Activated T-cell treated with anti-CD3 and anti-CD28 coated beads for 48 hours (primary cell): ENCODE measurements at regions not wholly inside any gene's neighbourhood (a gene's known extent, or its start where the extent isn't known, plus 50 kb on each side); places are given as distances from the start of the nearest gene placed in this dataset.
"Not testable (repeated sequence)": the region's sequence is repeated elsewhere in the genome, so short reads cannot be mapped to it uniquely, and the experiment has no call there.

Experiments
- DNase-seq: peaks from one replicate; pipeline ENCODE4 v3.0.0-alpha.2; 2020; ENCODE audit warnings: low read depth

DNA sequence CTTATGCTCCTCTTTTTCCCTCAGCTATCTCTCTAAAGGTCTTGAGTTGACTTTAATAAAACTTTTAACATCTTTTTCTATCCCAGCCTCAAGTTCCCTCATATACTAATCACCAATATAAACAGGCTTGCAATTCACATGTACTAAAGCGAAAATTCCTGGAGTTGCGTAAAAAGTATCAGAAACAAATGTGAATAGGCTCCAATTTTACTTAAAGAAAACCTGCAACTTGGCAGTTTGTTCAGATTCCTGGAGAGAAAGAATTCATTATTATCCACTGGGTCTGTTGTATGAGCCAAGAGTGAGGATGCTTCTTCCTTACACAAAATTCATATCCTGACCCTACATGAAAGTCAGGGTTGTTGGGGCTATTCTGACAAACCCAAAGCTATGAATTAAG lies 384.2 kb downstream of the DTWD2 start:
- DNase-seq: no peak

- DNase-seq: no peak
These were observed 385.1 kb downstream of the DTWD2 start for GRCh38 chr5:118603278-118603677.

- DNase-seq: no peak
These were observed 390.0 kb downstream of the DTWD2 start for GRCh38 chr5:118598311-118598710.

DNA sequence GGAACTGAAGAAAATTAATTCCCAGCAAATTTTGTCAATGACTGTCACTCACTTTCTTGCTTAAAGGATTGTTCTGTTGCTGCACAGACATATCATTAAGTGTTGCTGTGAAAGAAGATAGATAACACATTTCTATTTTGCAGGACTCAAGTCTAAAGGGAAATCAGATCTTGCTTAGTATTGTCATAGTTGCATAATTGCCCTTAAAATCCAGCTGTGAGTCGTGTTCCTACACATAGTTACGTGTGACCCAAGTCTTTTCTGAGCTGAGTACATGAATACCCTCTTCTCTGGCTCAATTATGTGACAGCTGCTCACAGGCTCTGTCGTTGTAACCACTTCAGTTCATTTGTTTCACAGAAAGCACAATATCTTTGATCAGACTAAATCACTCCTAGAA lies 390.8 kb downstream of the DTWD2 start:
- DNase-seq: no peak

- DNase-seq: no peak
These were observed 392.1 kb downstream of the DTWD2 start for GRCh38 chr5:118596255-118596654.

DNA sequence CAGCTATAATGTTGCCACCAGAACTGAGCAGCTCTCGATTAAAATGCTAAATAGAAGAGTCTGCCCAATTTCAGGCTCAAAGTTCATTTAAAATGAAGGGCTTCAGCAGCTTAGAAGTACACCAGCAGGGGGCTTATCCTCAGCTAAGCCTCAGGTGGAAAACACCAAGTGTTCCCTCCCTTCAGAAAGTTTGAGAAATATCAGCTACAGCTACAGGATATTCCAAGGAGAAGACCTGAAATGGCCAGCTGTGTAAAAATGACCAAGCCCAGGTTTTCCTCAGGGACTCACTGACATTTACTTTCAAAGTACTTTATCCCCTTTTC lies 395.4 kb downstream of the DTWD2 start:
- DNase-seq: no peak

GRCh38 chr5:118592229-118593002 lies 395.9 kb downstream of the DTWD2 start:
- DNase-seq: no peak

DNA sequence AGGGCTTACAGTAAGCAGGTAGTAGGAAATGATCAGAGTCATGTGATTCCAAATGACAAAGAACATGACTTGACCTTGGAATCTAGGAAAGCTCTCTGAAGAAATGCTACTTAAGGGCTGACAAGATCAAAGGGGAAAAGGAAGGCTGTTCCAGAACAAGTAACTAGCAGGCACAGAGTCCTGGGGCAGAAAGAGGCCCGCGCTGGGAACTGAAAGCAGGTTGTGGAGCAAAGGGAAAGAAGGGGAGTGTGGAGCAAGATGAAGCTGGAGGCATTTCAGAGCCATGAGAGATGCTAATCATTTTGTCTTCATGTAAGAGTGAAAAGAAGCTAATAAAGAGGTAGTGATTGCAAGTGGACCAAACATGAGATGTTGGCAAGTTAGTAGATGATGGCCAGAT lies 397.5 kb downstream of the DTWD2 start:
- DNase-seq: no peak

DNA sequence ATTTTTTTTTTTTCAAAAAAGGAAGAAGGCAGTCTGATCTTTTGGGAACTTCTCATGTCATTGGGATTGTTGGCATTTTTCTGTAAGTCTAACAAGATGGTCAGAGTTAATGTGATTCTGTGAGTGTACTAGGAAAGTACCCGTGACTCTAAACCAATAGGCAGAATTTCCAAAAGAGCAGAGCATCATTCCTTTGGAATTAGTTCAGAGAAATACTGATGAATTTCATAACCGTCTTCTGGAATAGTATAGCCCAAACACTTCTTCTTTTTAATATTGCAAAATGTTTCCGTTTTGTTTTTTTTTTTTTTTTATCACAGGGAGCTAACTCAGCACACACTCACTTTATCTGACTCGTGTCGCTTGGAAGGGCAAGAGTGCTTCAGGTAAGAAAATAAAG lies 407.4 kb downstream of the DTWD2 start:
- no peak for DNase-seq

- no peak for DNase-seq
These were observed 410.3 kb downstream of the DTWD2 start for GRCh38 chr5:118578093-118578492.

DNA sequence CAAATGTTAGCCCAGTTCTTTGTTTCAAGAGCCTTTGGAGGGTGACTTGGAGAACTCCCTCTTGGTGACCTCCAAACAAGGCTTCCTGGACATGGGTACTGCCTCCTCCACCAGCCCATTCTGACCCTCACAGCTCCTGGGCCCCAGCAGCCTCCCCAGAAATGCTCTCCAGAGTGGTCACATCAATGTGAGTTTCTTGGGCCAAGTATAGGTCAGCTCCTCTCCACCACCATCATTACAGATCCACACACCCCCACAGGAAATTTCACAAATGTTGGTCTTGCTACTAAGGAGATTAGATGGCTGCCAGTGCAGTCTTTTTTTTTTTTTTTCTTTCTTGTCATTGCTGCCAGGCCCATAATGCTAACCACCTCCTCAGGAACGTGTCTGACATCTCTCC lies 410.7 kb downstream of the DTWD2 start:
- DNase-seq: no peak

GRCh38 chr5:118570276-118570675 lies 418.1 kb downstream of the DTWD2 start:
- not testable (repeated sequence) for DNase-seq

GRCh38 chr5:118569596-118569995 lies 418.8 kb downstream of the DTWD2 start:
- DNase-seq: not testable (repeated sequence)

- no peak for DNase-seq
These were observed 422.9 kb downstream of the DTWD2 start for GRCh38 chr5:118565335-118565971.

DNA sequence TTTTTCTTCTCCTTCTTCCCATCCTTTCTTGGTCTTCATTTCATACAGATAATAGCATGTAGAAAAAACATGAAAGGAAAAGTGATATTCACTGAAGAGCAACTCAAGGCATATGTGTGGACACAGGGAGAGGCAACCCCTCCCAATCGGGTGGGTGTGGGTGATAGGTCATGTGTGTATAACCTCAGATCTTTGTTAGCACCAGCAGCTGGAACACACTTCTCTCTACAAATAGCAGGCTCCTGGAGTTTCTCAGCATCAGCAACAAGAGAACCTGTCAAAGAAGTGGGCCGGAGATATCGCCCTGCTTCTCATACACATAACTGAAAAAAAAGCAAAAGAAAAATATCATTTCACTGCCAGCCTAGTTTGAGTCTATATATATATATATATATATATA lies 426.4 kb downstream of the DTWD2 start:
- DNase-seq: no peak

DNA sequence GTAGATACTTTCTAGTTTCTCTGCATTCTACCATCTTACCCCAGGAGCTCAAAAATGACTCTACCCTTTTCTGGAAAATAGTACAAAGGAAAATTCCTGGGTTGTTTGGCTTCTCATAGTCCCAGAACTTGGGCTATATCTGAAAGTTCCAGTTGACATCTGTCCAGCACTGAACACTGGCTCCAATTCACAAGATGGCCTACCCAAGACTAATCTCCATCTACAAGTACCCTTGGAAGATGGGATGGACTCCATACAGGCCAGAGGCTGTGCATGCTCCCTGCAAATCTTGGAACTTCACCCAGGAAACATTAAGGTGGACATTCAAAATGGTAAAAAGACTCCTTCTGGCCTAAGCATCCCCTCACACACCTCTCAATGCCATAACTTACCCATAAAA lies 427.1 kb downstream of the DTWD2 start:
- DNase-seq: no peak

DNA sequence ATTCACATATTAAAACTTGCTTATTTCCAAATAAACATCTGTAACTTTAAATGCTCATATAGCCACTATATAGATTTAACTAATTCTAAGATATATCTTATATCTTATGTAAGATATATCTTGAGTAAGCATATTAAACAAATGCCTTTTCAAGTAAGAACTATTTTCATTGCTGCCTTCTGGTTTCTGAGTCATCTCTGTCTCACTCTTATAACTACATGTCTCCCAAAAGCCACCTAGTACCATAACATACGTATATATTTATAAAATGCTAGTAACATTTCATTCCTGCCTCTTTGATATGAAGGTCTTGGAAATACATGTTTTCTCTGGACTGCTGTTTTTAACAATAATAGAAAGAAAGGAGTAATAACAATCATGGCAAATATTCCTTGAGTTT lies 429.5 kb downstream of the DTWD2 start:
- no peak for DNase-seq

- no peak for DNase-seq
These were observed 431.1 kb downstream of the DTWD2 start for GRCh38 chr5:118557251-118557661.

- no peak for DNase-seq
These were observed 431.6 kb downstream of the DTWD2 start for GRCh38 chr5:118556792-118557191.

DNA sequence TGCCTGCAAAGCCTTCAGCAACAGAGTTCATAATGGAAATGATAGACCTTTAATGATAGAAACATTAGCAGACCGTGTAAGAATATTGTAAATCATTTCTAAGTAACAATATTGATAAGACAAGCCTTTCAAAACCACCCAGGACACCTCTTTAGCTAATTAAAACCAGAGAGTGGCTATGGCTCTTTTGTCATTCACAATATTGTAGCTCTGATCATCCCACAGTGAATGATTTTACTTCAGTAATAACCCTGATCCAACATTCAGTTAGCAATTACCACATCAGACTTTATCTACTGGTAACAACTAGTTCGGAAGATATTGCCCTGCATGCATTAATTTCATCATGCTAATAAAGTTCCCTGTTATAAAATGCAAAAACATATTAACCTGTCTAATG lies 432.6 kb downstream of the DTWD2 start:
- no peak for DNase-seq

GRCh38 chr5:118554981-118555380 lies 433.4 kb downstream of the DTWD2 start:
- DNase-seq: no peak

DNA sequence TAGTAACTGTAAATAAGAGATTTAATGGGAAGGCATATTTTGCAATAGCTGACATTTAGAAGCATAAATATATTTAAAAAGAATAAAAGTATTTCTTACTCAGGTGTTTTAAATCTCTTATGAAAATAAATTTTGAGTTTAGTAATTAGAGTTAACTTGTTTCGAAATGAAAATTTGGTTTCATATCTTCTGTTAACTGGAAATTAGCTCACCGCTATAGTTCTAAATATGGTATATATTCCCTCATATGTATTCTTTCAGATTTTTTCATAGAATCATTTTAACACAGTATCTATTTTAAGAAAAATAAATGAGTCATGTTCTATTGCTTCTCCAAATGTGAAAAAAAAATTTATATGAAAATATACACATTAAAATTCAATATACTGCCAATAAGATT lies 434.1 kb downstream of the DTWD2 start:
- DNase-seq: no peak

DNA sequence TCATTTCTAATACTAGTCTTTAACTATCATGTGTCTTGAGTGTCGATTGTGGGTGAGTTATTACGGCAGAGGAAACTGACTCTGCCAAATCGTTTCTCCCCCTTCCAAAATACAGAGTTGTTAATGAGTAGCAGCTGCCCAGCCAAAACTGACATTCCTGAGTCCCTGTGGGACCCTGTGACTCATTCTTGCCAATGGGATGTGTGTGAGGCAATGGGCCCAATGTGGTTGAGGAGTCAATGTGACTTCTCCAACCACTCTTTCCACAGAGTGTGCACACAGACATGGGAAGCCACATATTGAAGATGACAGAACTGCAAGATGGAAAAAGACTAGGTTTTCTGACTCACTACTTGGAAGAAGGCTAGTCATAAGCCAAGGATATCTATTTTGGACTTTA lies 434.7 kb downstream of the DTWD2 start:
- no peak for DNase-seq

GRCh38 chr5:118552731-118553360 lies 435.5 kb downstream of the DTWD2 start:
- no peak for DNase-seq
